Nephron (organoid): ENCODE measurements at regions not wholly inside any gene's neighbourhood (a gene's known extent, or its start where the extent isn't known, plus 50 kb on each side); places are given as distances from the start of the nearest gene placed in this dataset.

Experiments
- H3K27ac Mint-ChIP-seq, 3 experiments: 2 replicates each; pipeline ENCODE4 v1.8.0; 2020; ENCODE audit warnings: mixed read lengths in 3 of 3, mild to moderate bottlenecking in 2 of 3, moderate library complexity in 1 of 3
- H3K27me3 Mint-ChIP-seq: 2 replicates; pipeline ENCODE4 v1.8.0; 2021; ENCODE audit warnings: low read depth, mild to moderate bottlenecking, moderate library complexity, mixed read lengths
- H3K36me3 Mint-ChIP-seq: 2 replicates; pipeline ENCODE4 v1.8.0; 2020; ENCODE audit warnings: low read depth, mixed read lengths
- H3K4me1 Mint-ChIP-seq: 2 replicates; pipeline ENCODE4 v1.8.0; 2020; ENCODE audit warnings: mixed read lengths
- H3K4me3 Mint-ChIP-seq, 3 experiments: 2 replicates each; pipeline ENCODE4 v1.8.0; 2020; ENCODE audit warnings: mild to moderate bottlenecking in 3 of 3, mixed read lengths in 3 of 3, moderate library complexity in 2 of 3
- H3K9me3 Mint-ChIP-seq: 2 replicates; pipeline ENCODE4 v1.8.0; 2020; ENCODE audit warnings: mixed read lengths
- TF ChIP-seq, protein P1 (sequence below), 3 experiments: fragments of 200-600 bp; sonication (generic); IDR thresholded peaks; one replicate each; pipeline ENCODE4 v1.5.0; 2021; ENCODE audit warnings: antibody characterized with exemption in 3 of 3; ENCODE audit not compliant: unreplicated experiment in 3 of 3

DNA sequence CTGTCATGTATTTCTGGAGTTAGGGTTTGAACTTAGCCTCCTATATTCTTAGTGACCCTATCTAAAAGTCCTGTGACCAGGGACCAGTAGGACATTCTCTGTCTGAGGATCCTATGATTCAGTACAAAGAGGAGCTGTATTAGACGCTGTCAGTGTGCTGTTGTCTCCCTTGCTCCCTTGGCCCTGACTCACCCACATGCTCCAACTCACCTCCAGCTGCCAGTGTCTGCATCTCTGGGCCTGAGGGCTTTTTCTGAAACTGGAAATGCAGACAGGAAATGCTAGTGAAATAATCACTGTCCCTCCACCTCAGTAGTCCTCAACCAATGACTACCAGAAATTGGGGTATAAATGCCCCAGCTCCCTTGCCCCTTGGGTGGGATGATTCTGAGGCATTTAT is 535.3 kb upstream of the RPS6KA3 start:
- H3K9me3 Mint-ChIP-seq = peaks cover 4% of the 10 kb centered on the region
- no peak overlapping the region for H3K4me3 Mint-ChIP-seq
- H3K4me1 Mint-ChIP-seq = no peaks in the 10 kb centered on the region
- no peaks in the 10 kb centered on the region for H3K27me3 Mint-ChIP-seq
- TF ChIP-seq, protein P1, sequence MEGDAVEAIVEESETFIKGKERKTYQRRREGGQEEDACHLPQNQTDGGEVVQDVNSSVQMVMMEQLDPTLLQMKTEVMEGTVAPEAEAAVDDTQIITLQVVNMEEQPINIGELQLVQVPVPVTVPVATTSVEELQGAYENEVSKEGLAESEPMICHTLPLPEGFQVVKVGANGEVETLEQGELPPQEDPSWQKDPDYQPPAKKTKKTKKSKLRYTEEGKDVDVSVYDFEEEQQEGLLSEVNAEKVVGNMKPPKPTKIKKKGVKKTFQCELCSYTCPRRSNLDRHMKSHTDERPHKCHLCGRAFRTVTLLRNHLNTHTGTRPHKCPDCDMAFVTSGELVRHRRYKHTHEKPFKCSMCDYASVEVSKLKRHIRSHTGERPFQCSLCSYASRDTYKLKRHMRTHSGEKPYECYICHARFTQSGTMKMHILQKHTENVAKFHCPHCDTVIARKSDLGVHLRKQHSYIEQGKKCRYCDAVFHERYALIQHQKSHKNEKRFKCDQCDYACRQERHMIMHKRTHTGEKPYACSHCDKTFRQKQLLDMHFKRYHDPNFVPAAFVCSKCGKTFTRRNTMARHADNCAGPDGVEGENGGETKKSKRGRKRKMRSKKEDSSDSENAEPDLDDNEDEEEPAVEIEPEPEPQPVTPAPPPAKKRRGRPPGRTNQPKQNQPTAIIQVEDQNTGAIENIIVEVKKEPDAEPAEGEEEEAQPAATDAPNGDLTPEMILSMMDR (IDR thresholded peaks at IDR 0.05; ENCODE audit: unreplicated experiment in 3 of 3) = no peak
- H3K36me3 Mint-ChIP-seq = no peaks in the 10 kb centered on the region
- H3K27ac Mint-ChIP-seq = no peak overlapping the region

DNA sequence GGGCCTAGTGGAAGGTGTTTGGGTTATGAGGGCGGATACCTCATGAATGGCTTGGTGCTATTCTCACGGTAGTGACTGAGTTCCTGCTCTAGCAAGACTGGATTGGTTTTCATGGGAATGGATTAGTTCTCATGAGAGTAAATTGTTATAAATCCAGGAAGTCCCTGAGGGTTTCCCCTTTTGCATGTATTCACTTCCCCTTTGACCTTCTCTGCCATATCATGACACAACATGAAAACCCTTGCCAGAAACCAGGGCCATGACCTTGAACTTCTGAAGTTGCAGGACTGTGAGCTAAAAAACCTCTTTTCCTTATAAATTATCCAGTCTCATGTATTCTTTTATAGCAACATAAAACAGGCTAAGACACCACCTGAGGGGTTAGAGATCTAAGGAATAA is 529.7 kb upstream of the RPS6KA3 start:
- Mint-ChIP-seq H3K4me1 (no peaks in the 10 kb centered on the region), H3K27ac (no peak overlapping the region), H3K36me3 (no peaks in the 10 kb centered on the region), H3K9me3 (peaks cover 4% of the 10 kb centered on the region), H3K27me3 (no peaks in the 10 kb centered on the region), H3K4me3 (no peak overlapping the region)
- TF ChIP-seq, protein P1 (IDR thresholded peaks at IDR 0.05; ENCODE audit: unreplicated experiment in 3 of 3) = no peak

DNA sequence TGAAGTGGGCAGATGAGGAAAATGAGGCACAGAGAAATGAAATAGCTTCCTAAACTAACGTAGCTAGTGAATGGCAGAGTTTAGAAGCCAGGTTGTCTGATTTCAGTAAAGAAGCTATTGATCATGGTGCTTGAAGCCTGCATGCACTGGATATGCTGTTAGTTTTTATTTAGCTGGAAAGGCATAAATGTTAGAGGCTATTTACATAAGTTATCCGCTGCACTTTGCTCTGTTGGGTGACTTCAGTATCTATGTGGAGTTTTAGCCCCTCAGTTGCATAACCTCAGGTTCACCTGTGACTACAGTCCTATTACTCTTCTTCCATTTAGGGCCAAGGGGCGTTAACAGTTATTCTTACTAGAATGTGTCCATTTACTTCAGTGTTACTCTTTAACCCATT is 522.4 kb upstream of the RPS6KA3 start:
- H3K9me3 Mint-ChIP-seq = no peaks in the 10 kb centered on the region
- H3K27me3 Mint-ChIP-seq = no peaks in the 10 kb centered on the region
- TF ChIP-seq, protein P1 (IDR thresholded peaks at IDR 0.05; ENCODE audit: unreplicated experiment in 3 of 3) = no peak
- H3K4me3 Mint-ChIP-seq = no peak overlapping the region
- no peaks in the 10 kb centered on the region for H3K4me1 Mint-ChIP-seq
- no peak overlapping the region for H3K27ac Mint-ChIP-seq
- H3K36me3 Mint-ChIP-seq = no peaks in the 10 kb centered on the region

DNA sequence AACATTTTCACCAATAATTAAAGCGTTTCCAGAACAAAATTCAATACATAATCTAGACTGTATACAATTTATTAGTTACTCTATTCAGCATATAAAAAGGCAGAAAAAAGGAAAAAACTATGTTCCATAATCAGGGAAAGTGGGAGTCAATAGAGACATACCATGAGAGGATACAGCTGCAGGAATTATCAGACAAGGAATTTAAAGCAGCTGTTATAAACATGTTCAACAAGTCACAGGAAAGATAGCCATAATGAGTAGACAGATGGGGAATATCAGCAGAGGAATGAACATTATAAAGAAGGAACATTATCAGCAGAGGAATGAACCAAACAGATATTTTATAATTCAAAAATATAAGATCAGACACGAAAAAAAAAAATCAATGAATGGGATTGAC is 500.6 kb upstream of the RPS6KA3 start:
- H3K36me3 Mint-ChIP-seq = no peaks in the 10 kb centered on the region
- no peak overlapping the region for H3K4me3 Mint-ChIP-seq
- H3K4me1 Mint-ChIP-seq = peaks cover 6% of the 10 kb centered on the region
- no peak overlapping the region for H3K27ac Mint-ChIP-seq
- peaks cover 7% of the 10 kb centered on the region for H3K9me3 Mint-ChIP-seq
- TF ChIP-seq, protein P1 (IDR thresholded peaks at IDR 0.05; ENCODE audit: unreplicated experiment in 3 of 3) = no peak
- H3K27me3 Mint-ChIP-seq = no peaks in the 10 kb centered on the region

DNA sequence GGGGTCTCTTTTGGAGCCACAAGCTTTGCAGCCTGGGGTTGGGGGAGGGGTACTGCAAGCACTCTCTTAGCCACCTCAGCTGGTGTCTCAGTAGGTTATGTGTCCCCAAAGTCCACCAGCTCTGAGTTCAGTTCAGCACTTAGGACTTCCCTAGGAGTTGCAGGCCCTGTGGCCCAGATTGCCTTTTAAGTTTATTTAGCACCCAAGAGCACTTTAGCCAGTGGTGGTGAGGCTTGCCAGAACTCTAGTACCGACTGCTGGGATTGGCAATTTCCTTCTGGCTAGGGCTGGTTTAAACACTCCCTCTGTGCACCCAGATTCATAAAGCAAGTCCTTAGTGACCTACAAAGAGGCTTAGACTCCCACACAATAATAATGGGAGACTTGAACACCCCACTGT is 489.9 kb upstream of the RPS6KA3 start:
- Mint-ChIP-seq H3K4me3 (no peak overlapping the region), H3K4me1 (no peaks in the 10 kb centered on the region), H3K9me3 (no peaks in the 10 kb centered on the region), H3K27ac (no peak overlapping the region), H3K36me3 (no peaks in the 10 kb centered on the region), H3K27me3 (no peaks in the 10 kb centered on the region)
- TF ChIP-seq, protein P1 (IDR thresholded peaks at IDR 0.05; ENCODE audit: unreplicated experiment in 3 of 3) = no peak

DNA sequence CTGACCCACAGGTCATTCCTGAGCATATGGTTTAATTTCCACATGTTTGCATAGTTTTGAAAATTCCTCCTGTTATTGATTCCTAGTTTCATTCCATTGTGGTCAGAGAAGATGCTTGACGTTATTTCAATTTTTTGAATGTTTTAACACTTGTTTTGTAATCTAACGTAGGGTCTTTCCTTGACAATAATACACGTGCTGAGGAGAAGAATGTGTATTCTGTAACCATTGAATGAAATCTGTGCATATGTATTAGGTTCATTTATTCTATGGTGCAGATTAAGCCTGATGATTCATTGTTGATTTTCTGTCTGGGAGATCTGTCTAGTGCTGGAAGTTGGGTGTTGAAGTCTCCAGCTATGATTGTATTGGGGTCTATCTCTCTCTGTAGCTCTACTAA is 486.4 kb upstream of the RPS6KA3 start:
- Mint-ChIP-seq H3K4me1 (no peaks in the 10 kb centered on the region), H3K4me3 (no peak overlapping the region), H3K36me3 (no peaks in the 10 kb centered on the region)

More for the DNA sequence above, 486.4 kb upstream of the RPS6KA3 start:
- no peaks in the 10 kb centered on the region for H3K27me3 Mint-ChIP-seq
- no peak overlapping the region for H3K27ac Mint-ChIP-seq
- no peaks in the 10 kb centered on the region for H3K9me3 Mint-ChIP-seq
- TF ChIP-seq, protein P1 (IDR thresholded peaks at IDR 0.05; ENCODE audit: unreplicated experiment in 3 of 3) = no peak
